ENCODE measurements at regions not wholly inside any gene's neighbourhood (a gene's known extent, or its start where the extent isn't known, plus 50 kb on each side); places are given as distances from the start of the nearest gene placed in this dataset.

GRCh38 chr1:182144646-182145030 is 83.1 kb upstream of the ZNF648 start:
- no peak for DNase-seq (ENCODE audit: extremely low spot score, unreplicated experiment)
- H3K4me1 Mint-ChIP-seq (ENCODE audit: unreplicated experiment) = peaks cover 44% of the 10 kb centered on the region
- no peak for TF ChIP-seq CTCF (IDR thresholded peaks at IDR 0.05)
- no peaks in the 10 kb centered on the region for H3K9me3 Mint-ChIP-seq (ENCODE audit: unreplicated experiment)
- no peak overlapping the region for H3K4me3 Mint-ChIP-seq (ENCODE audit: unreplicated experiment)
- no peaks in the 10 kb centered on the region for H3K36me3 Mint-ChIP-seq (ENCODE audit: unreplicated experiment)
- peak overlapping the region; percentile 93 for H3K27ac Mint-ChIP-seq (ENCODE audit: unreplicated experiment)
- no peaks in the 10 kb centered on the region for H3K27me3 Mint-ChIP-seq (ENCODE audit: unreplicated experiment)

- Mint-ChIP-seq H3K36me3 (ENCODE audit: unreplicated experiment) (no peaks in the 10 kb centered on the region), H3K27ac (ENCODE audit: unreplicated experiment) (peak overlapping the region; percentile 93), H3K4me1 (ENCODE audit: unreplicated experiment) (peaks cover 38% of the 10 kb centered on the region), H3K27me3 (ENCODE audit: unreplicated experiment) (no peaks in the 10 kb centered on the region), H3K9me3 (ENCODE audit: unreplicated experiment) (no peaks in the 10 kb centered on the region), H3K4me3 (ENCODE audit: unreplicated experiment) (no peak overlapping the region)
- peak; percentile 91 for DNase-seq (ENCODE audit: extremely low spot score, unreplicated experiment)
- TF ChIP-seq CTCF (IDR thresholded peaks at IDR 0.05) = no peak
Measured at GRCh38 chr1:182143825-182144645, 82.5 kb upstream of the ZNF648 start.

- Mint-ChIP-seq H3K27me3 (ENCODE audit: unreplicated experiment) (no peaks in the 10 kb centered on the region), H3K27ac (ENCODE audit: unreplicated experiment) (peak overlapping the region; percentile 93), H3K9me3 (ENCODE audit: unreplicated experiment) (no peaks in the 10 kb centered on the region), H3K4me1 (ENCODE audit: unreplicated experiment) (peaks cover 33% of the 10 kb centered on the region), H3K36me3 (ENCODE audit: unreplicated experiment) (no peaks in the 10 kb centered on the region), H3K4me3 (ENCODE audit: unreplicated experiment) (no peak overlapping the region)
- peak; percentile 96 for TF ChIP-seq CTCF (IDR thresholded peaks at IDR 0.05)
- peak; percentile 96 for DNase-seq (ENCODE audit: extremely low spot score, unreplicated experiment)
Measured at GRCh38 chr1:182143154-182143657, 81.7 kb upstream of the ZNF648 start.

- peaks cover 33% of the 10 kb centered on the region for H3K4me1 Mint-ChIP-seq (ENCODE audit: unreplicated experiment)
- H3K27me3 Mint-ChIP-seq (ENCODE audit: unreplicated experiment) = no peaks in the 10 kb centered on the region
- peak overlapping the region; percentile 93 for H3K27ac Mint-ChIP-seq (ENCODE audit: unreplicated experiment)
- H3K36me3 Mint-ChIP-seq (ENCODE audit: unreplicated experiment) = no peaks in the 10 kb centered on the region
- no peak for TF ChIP-seq CTCF (IDR thresholded peaks at IDR 0.05)
- H3K4me3 Mint-ChIP-seq (ENCODE audit: unreplicated experiment) = no peak overlapping the region
- no peak for DNase-seq (ENCODE audit: extremely low spot score, unreplicated experiment)
- no peaks in the 10 kb centered on the region for H3K9me3 Mint-ChIP-seq (ENCODE audit: unreplicated experiment)
Measured at GRCh38 chr1:182142621-182143020, 81.1 kb upstream of the ZNF648 start.

- Mint-ChIP-seq H3K27ac (ENCODE audit: unreplicated experiment) (no peak overlapping the region), H3K27me3 (ENCODE audit: unreplicated experiment) (no peaks in the 10 kb centered on the region)
- TF ChIP-seq CTCF (IDR thresholded peaks at IDR 0.05) = no peak
Measured at GRCh38 chr1:182141040-182141439, 79.5 kb upstream of the ZNF648 start.

More at GRCh38 chr1:182141040-182141439, 79.5 kb upstream of the ZNF648 start:
- peaks cover 33% of the 10 kb centered on the region for H3K4me1 Mint-ChIP-seq (ENCODE audit: unreplicated experiment)
- no peak for DNase-seq (ENCODE audit: extremely low spot score, unreplicated experiment)
- no peak overlapping the region for H3K4me3 Mint-ChIP-seq (ENCODE audit: unreplicated experiment)
- H3K9me3 Mint-ChIP-seq (ENCODE audit: unreplicated experiment) = no peaks in the 10 kb centered on the region
- no peaks in the 10 kb centered on the region for H3K36me3 Mint-ChIP-seq (ENCODE audit: unreplicated experiment)

Measured in osteocyte (in vitro differentiated cells).